Endodermal cell (in vitro differentiated cells): ENCODE measurements at regions not wholly inside any gene's neighbourhood (a gene's known extent, or its start where the extent isn't known, plus 50 kb on each side); places are given as distances from the start of the nearest gene placed in this dataset.

ENCODE experiments used
- DNase-seq: peaks from one replicate; pipeline ENCODE4 v3.0.0-alpha.2; 2017
- H3K27ac ChIP-seq: 2 replicates; pipeline ENCODE4 v1.5.1; 2013; ENCODE audit warnings: mild to moderate bottlenecking, low read depth, low read length, moderate library complexity
- H3K27me3 ChIP-seq: 2 replicates; pipeline ENCODE4 v1.6.1; 2013; ENCODE audit warnings: mild to moderate bottlenecking, low read length, moderate library complexity; ENCODE audit not compliant: insufficient read depth, control insufficient read depth, poor library complexity, severe bottlenecking
- H3K36me3 ChIP-seq: 2 replicates; pipeline ENCODE4 v1.7.0; 2013; ENCODE audit warnings: mild to moderate bottlenecking, low read length, moderate library complexity; ENCODE audit not compliant: control insufficient read depth, insufficient read depth
- H3K4me1 ChIP-seq: one replicate; pipeline ENCODE4 v1.7.0; 2013; ENCODE audit warnings: low read length; ENCODE audit not compliant: control insufficient read depth, insufficient read depth
- H3K4me3 ChIP-seq: 2 replicates; pipeline ENCODE4 v1.5.1; 2013; ENCODE audit warnings: mild to moderate bottlenecking, low read length, moderate library complexity
- H3K9ac ChIP-seq: 2 replicates; pipeline ENCODE4 v1.6.1; 2013; ENCODE audit warnings: mild to moderate bottlenecking, low read length, moderate library complexity; ENCODE audit not compliant: poor library complexity, severe bottlenecking; ENCODE audit errors: extremely low read depth
- H3K9me3 ChIP-seq: 2 replicates; pipeline ENCODE4 v1.6.1; 2013; ENCODE audit warnings: mild to moderate bottlenecking, low read length, moderate library complexity; ENCODE audit not compliant: control insufficient read depth
- H3K27ac Mint-ChIP-seq: 2 replicates; pipeline ENCODE4 v1.8.0; 2020; ENCODE audit warnings: mixed read lengths
- H3K27me3 Mint-ChIP-seq: 2 replicates; pipeline ENCODE4 v1.8.0; 2021; ENCODE audit warnings: mild to moderate bottlenecking, mixed read lengths; ENCODE audit not compliant: insufficient read depth
- H3K36me3 Mint-ChIP-seq: 2 replicates; pipeline ENCODE4 v1.8.0; 2020; ENCODE audit warnings: low read depth, mixed read lengths
- H3K4me1 Mint-ChIP-seq: 2 replicates; pipeline ENCODE4 v1.8.0; 2020; ENCODE audit warnings: mixed read lengths
- H3K4me3 Mint-ChIP-seq: 2 replicates; pipeline ENCODE4 v1.8.0; 2020; ENCODE audit warnings: mild to moderate bottlenecking, moderate library complexity, mixed read lengths
- H3K9me3 Mint-ChIP-seq: 2 replicates; pipeline ENCODE4 v1.8.0; 2020; ENCODE audit warnings: mild to moderate bottlenecking, mixed read lengths
- WGBS, 2 experiments: methylation state at CpG; one replicate each; pipeline versions ENCODE4 v1.1.5 to v1.1.7; 2013; ENCODE audit warnings: missing lambda C conversion rate in 2 of 2, mixed read lengths in 1 of 2; ENCODE audit not compliant: insufficient coverage in 1 of 2, insufficient read length in 1 of 2; 5-methylcytosine and 5-hydroxymethylcytosine counted together
- TF ChIP-seq, protein P1 (sequence below): fragments of 200-600 bp; sonication (generic); conservative IDR thresholded peaks from 2 replicates; pipeline ENCODE4 v1.5.0; 2021; ENCODE audit warnings: antibody characterized with exemption, mild to moderate bottlenecking

DNA sequence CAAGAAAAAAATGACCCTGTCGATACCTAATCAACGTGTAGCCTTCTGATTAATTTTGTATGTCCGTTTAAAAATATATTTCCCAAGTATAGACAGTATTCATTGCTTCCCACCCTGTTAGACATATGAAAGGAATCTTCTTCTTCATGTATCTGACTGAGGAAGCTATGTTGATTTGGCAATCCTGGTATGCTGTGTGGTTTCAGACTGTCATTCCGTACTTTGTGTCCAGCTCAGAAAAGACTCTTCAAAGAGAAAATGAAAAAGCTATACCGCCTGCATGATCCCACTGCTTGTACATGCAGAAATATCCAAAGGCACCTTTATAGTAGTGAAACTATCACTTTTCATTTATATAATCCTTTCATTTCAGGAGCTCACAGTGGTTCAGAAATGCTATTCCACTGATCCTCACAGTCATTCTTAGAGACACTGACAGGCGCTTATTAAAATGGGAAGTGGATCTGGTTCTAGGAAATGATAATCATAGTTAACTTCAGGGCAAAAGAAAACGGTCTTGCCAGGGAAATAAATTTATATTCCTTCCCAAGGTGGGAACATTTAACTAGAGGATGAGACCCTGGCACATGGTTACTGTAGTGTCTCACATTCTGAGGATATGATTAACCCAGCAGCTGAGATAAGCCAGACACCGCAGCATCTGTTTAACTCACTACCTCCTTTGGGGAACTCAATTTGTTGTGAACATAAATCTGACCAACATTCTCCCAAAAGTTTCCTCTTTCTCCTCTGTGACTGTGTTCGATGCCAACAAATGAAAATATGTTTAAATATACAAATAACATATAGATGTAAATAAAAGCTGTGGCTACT lies 599.2 kb upstream of the LUZP2 start:
- DNase-seq: no peak
- Histone ChIP-seq H3K4me1 (no peaks in the 10 kb centered on the region), H3K27ac (no peak overlapping the region), H3K9ac (no peak overlapping the region), H3K4me3 (no peak overlapping the region), H3K9me3 (no peaks in the 10 kb centered on the region), H3K27me3 (no peaks in the 10 kb centered on the region), H3K36me3 (no peaks in the 10 kb centered on the region)
- no peak overlapping the region for H3K27ac Mint-ChIP-seq
- H3K4me3 Mint-ChIP-seq: no peak overlapping the region
- no peaks in the 10 kb centered on the region for H3K36me3 Mint-ChIP-seq
- WGBS, 2 experiments: 95 to 96% methylated on average over 4 to 8 of the region's 9 CpGs
- no peaks in the 10 kb centered on the region for H3K4me1 Mint-ChIP-seq
- TF ChIP-seq, protein P1, sequence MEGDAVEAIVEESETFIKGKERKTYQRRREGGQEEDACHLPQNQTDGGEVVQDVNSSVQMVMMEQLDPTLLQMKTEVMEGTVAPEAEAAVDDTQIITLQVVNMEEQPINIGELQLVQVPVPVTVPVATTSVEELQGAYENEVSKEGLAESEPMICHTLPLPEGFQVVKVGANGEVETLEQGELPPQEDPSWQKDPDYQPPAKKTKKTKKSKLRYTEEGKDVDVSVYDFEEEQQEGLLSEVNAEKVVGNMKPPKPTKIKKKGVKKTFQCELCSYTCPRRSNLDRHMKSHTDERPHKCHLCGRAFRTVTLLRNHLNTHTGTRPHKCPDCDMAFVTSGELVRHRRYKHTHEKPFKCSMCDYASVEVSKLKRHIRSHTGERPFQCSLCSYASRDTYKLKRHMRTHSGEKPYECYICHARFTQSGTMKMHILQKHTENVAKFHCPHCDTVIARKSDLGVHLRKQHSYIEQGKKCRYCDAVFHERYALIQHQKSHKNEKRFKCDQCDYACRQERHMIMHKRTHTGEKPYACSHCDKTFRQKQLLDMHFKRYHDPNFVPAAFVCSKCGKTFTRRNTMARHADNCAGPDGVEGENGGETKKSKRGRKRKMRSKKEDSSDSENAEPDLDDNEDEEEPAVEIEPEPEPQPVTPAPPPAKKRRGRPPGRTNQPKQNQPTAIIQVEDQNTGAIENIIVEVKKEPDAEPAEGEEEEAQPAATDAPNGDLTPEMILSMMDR: no peak
- H3K9me3 Mint-ChIP-seq: peaks cover 2% of the 10 kb centered on the region
- no peaks in the 10 kb centered on the region for H3K27me3 Mint-ChIP-seq

DNA sequence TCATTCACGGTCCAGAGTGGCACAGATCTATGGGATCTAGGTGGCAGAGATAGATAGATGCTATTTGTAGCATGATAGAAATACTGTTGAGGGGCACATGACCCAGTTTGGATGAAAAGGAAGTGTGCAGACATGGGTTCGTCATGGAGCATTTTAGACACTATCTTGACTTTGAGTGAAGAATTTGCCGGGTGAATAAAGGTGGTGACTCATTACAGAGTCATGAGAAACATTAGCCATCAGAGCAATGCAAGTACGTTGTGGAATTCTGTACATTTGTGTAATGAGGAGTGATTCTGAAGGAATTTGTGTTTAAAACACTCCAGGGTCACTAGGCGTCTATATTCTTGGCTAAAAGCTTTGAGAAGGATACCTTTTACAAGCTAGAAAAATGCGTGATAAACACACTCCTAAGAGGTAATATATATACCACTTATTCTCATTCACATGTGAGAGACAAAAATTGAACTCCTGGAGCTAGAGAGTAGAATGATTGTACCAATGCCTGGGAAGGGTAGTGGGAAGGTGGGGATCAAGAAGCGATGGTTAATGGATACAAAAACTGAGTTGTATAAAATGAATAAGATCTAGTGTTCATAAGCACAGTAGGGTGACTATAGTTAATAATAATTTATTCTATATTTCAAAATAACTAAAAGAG lies 593.7 kb upstream of the LUZP2 start:
- Histone ChIP-seq H3K9me3 (no peaks in the 10 kb centered on the region), H3K27ac (no peak overlapping the region), H3K36me3 (no peaks in the 10 kb centered on the region), H3K4me3 (no peak overlapping the region), H3K4me1 (no peaks in the 10 kb centered on the region), H3K27me3 (no peaks in the 10 kb centered on the region), H3K9ac (no peak overlapping the region)
- no peak overlapping the region for H3K27ac Mint-ChIP-seq
- H3K9me3 Mint-ChIP-seq: peaks cover 2% of the 10 kb centered on the region
- DNase-seq: no peak
- no peaks in the 10 kb centered on the region for H3K36me3 Mint-ChIP-seq
- H3K4me1 Mint-ChIP-seq: no peaks in the 10 kb centered on the region
- H3K4me3 Mint-ChIP-seq: no peak overlapping the region
- 84 to 93% methylated on average over 4 to 6 of the region's 7 CpGs for WGBS, 2 experiments
- TF ChIP-seq, protein P1: no peak
- H3K27me3 Mint-ChIP-seq: no peaks in the 10 kb centered on the region

DNA sequence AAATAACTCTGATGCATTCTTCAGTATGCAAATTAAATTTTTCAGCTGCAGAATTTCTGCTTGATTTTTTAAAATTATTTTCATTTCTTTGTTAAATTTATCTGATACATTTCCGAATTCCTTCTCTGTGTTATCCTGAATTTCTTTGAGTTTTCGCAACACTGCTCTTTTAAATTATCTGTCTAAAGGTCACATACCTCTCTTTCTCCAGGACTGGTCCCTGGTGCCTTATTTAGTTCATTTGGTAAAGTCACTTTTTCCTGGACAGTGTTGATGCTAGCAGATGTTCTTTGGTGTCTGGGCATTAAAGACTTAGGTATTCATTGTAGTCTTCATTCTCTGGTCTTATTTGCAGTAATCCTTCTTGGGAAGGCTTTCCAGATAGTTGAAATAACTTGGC lies 577.4 kb upstream of the LUZP2 start:
- Mint-ChIP-seq H3K4me3 (no peak overlapping the region), H3K4me1 (no peaks in the 10 kb centered on the region), H3K9me3 (no peaks in the 10 kb centered on the region), H3K27me3 (no peaks in the 10 kb centered on the region), H3K27ac (no peak overlapping the region), H3K36me3 (no peaks in the 10 kb centered on the region)
- H3K27ac ChIP-seq: no peak overlapping the region
- TF ChIP-seq, protein P1: no peak
- no peak overlapping the region for H3K4me3 ChIP-seq
- H3K9ac ChIP-seq: no peak overlapping the region
- no peaks in the 10 kb centered on the region for H3K36me3 ChIP-seq
- DNase-seq: no peak
- H3K27me3 ChIP-seq: no peaks in the 10 kb centered on the region
- H3K4me1 ChIP-seq: no peaks in the 10 kb centered on the region
- WGBS, 2 experiments: 95 to 100% methylated on average over 1 to 2 of the region's 2 CpGs
- H3K9me3 ChIP-seq: no peaks in the 10 kb centered on the region
